GM13976 (cell line): ENCODE measurements at regions not wholly inside any gene's neighbourhood (a gene's known extent, or its start where the extent isn't known, plus 50 kb on each side); places are given as distances from the start of the nearest gene placed in this dataset.

Experiments
- DNase-seq: peaks from one replicate; pipeline ENCODE4 v3.0.0; 2012; ENCODE audit warnings: low spot score
- CTCF ChIP-seq: IDR thresholded peaks from 2 replicates; pipeline ENCODE4 v1.5.1; 2012; ENCODE audit warnings: borderline replicate concordance, mild to moderate bottlenecking; ENCODE audit not compliant: insufficient read depth; ENCODE audit errors: extremely low read depth, missing control alignments, control extremely low read depth
- in situ Hi-C: fragments of 300-500 bp; cut with MboI; formaldehyde crosslinking; loops from one replicate; pipeline ENCODE4 v1.12.0; 2022; ENCODE audit warnings: low sequenced_read_pairs, mixed read lengths, inconsistent platforms; ENCODE audit not compliant: unreplicated experiment

- in situ Hi-C loops, result no loop called here
- no peak for TF ChIP-seq CTCF
- no peak for DNase-seq
Measured at GRCh38 chr16:86632206-86632605, 53.9 kb downstream of the FOXL1 start.

DNA sequence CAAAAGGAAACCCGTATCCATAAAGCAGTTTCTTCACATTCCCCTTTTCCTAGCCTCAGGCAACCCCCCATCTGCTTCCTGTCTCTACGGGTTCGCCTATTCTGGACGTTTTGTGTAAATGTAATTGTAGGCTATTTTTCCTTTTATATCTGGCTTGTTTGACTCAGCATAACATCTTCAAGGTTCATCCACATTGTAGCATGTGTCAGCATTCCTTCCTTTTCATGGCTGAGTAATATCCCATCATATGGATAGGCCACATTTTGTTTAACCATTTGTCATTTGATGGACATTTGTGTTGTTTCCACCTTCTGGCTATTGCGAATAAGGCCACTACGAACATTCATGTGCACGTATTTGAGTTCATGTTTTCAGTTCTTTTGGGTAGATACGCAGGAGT, 54.6 kb downstream of the FOXL1 start:
- in situ Hi-C loops, result no loop called here
- no peak for DNase-seq
- TF ChIP-seq CTCF, result no peak

DNA sequence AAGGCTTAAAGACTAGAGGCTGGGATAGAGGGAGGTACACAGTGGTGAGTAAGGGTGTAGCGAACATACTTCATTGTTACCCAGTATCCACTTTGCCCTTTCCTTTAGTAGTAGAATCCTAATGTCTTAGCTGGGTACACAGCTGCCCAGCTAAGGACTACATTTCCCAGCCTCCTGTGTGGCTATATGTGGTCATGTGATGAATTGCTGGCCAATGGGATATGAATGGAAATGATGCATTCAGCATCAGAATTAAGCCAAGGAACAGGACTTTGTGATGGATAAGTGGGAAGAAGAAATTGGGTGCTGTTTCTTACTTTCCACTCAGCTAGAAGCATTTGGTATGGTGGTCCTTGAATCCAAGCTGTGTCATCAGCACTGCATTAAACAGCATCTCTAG, 55.9 kb downstream of the FOXL1 start:
- no peak for DNase-seq
- in situ Hi-C loops, result no loop called here
- no peak for TF ChIP-seq CTCF

DNA sequence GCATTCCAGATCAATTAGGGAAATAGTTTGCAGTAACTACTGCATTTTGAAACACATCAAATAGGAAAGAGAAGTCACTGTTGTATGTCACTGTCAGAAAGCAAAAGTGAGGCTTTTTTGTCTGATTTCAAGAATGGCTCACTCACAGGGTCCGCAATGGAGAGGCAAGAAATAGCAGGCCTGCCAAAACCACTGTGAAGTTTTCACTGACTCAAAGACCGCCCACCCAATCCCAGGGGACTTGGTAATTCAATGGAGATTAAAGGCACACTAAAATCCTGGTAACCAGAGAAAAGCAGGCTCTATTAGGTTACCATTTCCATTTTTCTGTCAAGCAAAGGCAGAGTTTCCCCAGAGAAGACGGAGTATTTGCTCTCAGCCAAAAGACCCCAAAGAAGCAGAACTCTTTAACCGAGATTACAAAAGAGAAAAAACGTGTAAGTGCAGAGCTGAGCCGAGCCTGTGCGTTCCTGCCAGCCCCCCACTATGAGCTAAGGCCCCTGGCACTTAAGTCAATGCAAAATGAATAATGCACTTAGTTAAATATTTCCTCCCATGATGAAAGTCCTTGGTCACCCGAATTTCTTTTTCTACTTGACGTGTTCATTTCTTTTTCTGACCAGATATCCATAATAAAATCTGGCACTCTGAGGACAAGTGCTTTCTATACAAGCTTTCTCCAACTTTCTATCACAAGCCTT, 57.0 kb downstream of the FOXL1 start:
- no peak for TF ChIP-seq CTCF
- DNase-seq, result no peak
- in situ Hi-C loops, result no loop called here

DNA sequence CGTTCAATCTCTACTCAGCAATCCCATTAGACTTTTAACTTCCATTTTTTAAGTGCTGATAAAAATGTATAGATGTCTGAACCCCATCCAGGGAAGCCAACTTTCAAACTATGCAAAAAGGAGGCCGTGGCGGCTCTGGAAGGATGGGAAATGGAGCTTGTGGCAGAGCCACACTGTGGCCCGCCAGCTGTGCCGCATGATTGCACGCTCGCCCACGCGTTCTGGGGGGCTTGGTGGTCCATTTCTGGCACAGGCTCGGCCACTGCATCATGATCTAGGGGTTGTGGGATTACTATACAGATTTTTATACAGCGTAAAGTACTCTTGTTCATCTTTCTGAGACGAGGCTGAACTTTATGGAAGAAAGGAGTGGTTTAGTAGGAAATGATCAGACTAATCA, 57.6 kb downstream of the FOXL1 start:
- TF ChIP-seq CTCF, result no peak
- in situ Hi-C loops, result no loop called here
- no peak for DNase-seq

DNA sequence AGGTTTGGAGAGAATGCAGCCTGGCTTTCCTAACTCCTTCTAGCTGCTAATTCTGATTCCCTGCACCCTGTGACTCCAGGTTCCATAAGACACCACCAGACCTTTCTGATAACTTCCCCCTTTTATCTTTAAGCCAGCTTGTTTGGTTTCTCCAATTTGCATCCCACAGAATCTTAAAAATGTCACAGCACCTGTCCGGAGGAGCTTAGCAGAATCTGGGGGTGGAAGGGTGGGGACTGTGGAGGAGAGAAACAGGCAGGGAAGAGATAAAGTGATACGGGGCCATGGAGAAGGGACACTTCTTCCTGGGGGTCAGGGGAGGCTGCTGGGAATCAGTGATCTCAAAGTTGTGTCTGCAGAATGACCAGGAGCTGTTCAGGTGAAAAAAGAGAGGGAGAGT, 59.4 kb downstream of the FOXL1 start:
- TF ChIP-seq CTCF, result no peak
- no peak for DNase-seq
- in situ Hi-C loops, result no loop called here

GRCh38 chr16:86638642-86639041, 60.3 kb downstream of the FOXL1 start:
- in situ Hi-C loops, result no loop called here
- TF ChIP-seq CTCF, result no peak
- DNase-seq, result no peak
